ENCODE measurements at regions not wholly inside any gene's neighbourhood (a gene's known extent, or its start where the extent isn't known, plus 50 kb on each side); places are given as distances from the start of the nearest gene placed in this dataset.

DNA sequence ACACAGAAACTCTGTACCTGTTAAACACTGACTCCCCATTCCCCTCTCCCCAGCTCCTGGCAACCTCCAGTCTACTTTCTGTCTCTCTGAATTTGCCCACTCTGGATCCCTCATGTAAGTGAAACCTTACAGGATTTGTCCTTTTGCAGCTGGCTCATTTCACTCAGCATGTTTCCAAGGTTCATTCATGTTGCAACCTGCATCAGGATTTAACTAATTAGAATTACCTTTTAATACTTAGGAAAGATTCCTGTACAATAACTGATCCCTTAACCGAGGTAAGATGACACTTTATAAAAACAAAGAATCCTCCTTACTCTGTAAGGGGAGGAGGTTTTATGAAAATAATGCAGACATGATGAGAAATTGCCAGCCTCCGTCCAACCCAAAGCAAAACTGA is 113.1 kb upstream of the MTHFD1L start:
- CTCF ChIA-PET (ENCODE audit: partially characterized antibody) = interaction anchor here (0.6 to 1.4 kb wide), 2 partner anchors 13 to 66 kb away, joined by 3 read pairs; no protein-coding TSS in a partner anchor
- Histone ChIP-seq H4K5ac (ENCODE audit: insufficient read length, low read depth, low read length) (no peak overlapping the region), H3K23ac (ENCODE audit: insufficient read length) (no peak overlapping the region), H3K27me3 (replicated peaks in 1 of 4; ENCODE audit: control insufficient read depth in 3 of 4, extremely low read depth in 1 of 4, insufficient read depth in 3 of 4, low read length in 3 of 4) (0 out of 7 replicates have a peak, but pooled peaks cover 0 to 4% (median 0%) of the 10 kb centered on the region in 4 experiments), H3K18ac (ENCODE audit: extremely low read depth, low read length) (no peak overlapping the region), H2BK15ac (ENCODE audit: low read length) (no peak overlapping the region), H2BK20ac (ENCODE audit: low read length) (no peak overlapping the region), H4K8ac (ENCODE audit: extremely low read depth, insufficient read depth, low read length) (no peak overlapping the region), H3K27ac (ENCODE audit: low read depth, low read length) (no peak overlapping the region), H3K4me3 (ENCODE audit: extremely low read depth in 1 of 4, insufficient read depth in 2 of 4, low read depth in 3 of 4, low read length in 4 of 4) (no peak overlapping the region), H3K36me3 (ENCODE audit: control insufficient read depth in 2 of 4, insufficient read depth in 4 of 4, low read length in 3 of 4) (no peaks in the 10 kb centered on the region), H3K79me2 (ENCODE audit: control insufficient read depth in 1 of 2, insufficient read depth in 2 of 2, low read length in 2 of 2) (no peaks in the 10 kb centered on the region), H3K23me2 (ENCODE audit: low read depth, low read length) (no peaks in the 10 kb centered on the region), H3K56ac (replicated peaks; ENCODE audit: insufficient read length, low read depth, low read length) (no peak overlapping the region), H3K79me1 (ENCODE audit: low read depth, low read length) (no peaks in the 10 kb centered on the region), H2BK120ac (replicated peaks; ENCODE audit: low read depth, low read length) (no peak overlapping the region), H2BK5ac (ENCODE audit: low read depth, low read length) (no peak overlapping the region), H3K4me1 (replicated peaks in 1 of 4; ENCODE audit: control insufficient read depth in 3 of 4, insufficient read depth in 4 of 4, low read length in 3 of 4) (peaks cover 0 to 15% (median 5%) of the 10 kb centered on the region in 4 experiments; a peak in 4 of 7 replicates), H2AK5ac (ENCODE audit: low read depth, low read length) (no peak overlapping the region), H3K4me2 (ENCODE audit: insufficient read depth in 1 of 2, low read depth in 2 of 2, low read length in 2 of 2) (no peak overlapping the region), H2BK12ac (ENCODE audit: low read depth, low read length) (no peak overlapping the region), H3K14ac (ENCODE audit: insufficient read length) (no peak overlapping the region), H2AFZ (ENCODE audit: low read length) (no peak overlapping the region), H4K91ac (replicated peaks; ENCODE audit: insufficient read length, low read length) (no peak overlapping the region), H3K9me3 (ENCODE audit: insufficient read depth in 2 of 2, low read depth in 1 of 2, low read length in 1 of 2) (no peaks in the 10 kb centered on the region), H3K4ac (replicated peaks; ENCODE audit: insufficient read length, low read depth, low read length) (no peak overlapping the region), H3K9ac (replicated peaks in 1 of 4; ENCODE audit: extremely low read depth in 1 of 4, low read depth in 3 of 4, low read length in 3 of 4) (no peak overlapping the region), H4K20me1 (replicated peaks in 1 of 2; ENCODE audit: control insufficient read depth in 1 of 2, insufficient read depth in 2 of 2, low read length in 2 of 2) (no peaks in the 10 kb centered on the region)
- no peak for TF ChIP-seq YY1 (IDR thresholded peaks at IDR 0.05; ENCODE audit: low read depth, low read length)
- TF ChIP-seq TCF12 (IDR thresholded peaks at IDR 0.05; ENCODE audit: low read depth, low read length) = no peak
- no peak for TF ChIP-seq RXRA (IDR thresholded peaks at IDR 0.05; ENCODE audit: insufficient read depth, low read depth, low read length)
- no peak for TF ChIP-seq GTF2F1 (IDR thresholded peaks at IDR 0.05; ENCODE audit: borderline replicate concordance, low read depth, low read length)
- no peak for TF ChIP-seq BCL11A (IDR thresholded peaks at IDR 0.05; ENCODE audit: low read depth in 2 of 2, low read length in 2 of 2)
- no peak for TF ChIP-seq POLR2AphosphoS5 (IDR thresholded peaks at IDR 0.05; ENCODE audit: low read depth, low read length)
- no peak for TF ChIP-seq SIRT6 (IDR thresholded peaks at IDR 0.05; ENCODE audit: low read length)
- TF ChIP-seq, protein P1, sequence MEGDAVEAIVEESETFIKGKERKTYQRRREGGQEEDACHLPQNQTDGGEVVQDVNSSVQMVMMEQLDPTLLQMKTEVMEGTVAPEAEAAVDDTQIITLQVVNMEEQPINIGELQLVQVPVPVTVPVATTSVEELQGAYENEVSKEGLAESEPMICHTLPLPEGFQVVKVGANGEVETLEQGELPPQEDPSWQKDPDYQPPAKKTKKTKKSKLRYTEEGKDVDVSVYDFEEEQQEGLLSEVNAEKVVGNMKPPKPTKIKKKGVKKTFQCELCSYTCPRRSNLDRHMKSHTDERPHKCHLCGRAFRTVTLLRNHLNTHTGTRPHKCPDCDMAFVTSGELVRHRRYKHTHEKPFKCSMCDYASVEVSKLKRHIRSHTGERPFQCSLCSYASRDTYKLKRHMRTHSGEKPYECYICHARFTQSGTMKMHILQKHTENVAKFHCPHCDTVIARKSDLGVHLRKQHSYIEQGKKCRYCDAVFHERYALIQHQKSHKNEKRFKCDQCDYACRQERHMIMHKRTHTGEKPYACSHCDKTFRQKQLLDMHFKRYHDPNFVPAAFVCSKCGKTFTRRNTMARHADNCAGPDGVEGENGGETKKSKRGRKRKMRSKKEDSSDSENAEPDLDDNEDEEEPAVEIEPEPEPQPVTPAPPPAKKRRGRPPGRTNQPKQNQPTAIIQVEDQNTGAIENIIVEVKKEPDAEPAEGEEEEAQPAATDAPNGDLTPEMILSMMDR (IDR thresholded peaks at IDR 0.05; ENCODE audit: control extremely low read depth in 1 of 3, insufficient read depth in 1 of 3, low read depth in 1 of 3, low read length in 3 of 3) = no peak
- no peak for FAIRE-seq
- 82% methylated on average over 2 of the region's 2 CpGs; no CpG with 5 or more reads in 1 of the 2 experiments for WGBS, 2 experiments (ENCODE audit: extremely low coverage in 1 of 2, insufficient coverage in 1 of 2, insufficient read length in 1 of 2, insufficient replicate concordance in 2 of 2, low coverage in 1 of 2, low lambda C conversion rate in 2 of 2, missing lambda C conversion rate in 1 of 2)
- POLR2A ChIA-PET (ENCODE audit: partially characterized antibody) = no interaction called here
- no peak for DNase-seq (ENCODE audit: low read depth in 1 of 2, low spot score in 2 of 2)

All from H1 (cell line).